ENCODE measurements at regions not wholly inside any gene's neighbourhood (a gene's known extent, or its start where the extent isn't known, plus 50 kb on each side); places are given as distances from the start of the nearest gene placed in this dataset.
"Not testable (repeated sequence)": the region's sequence is repeated elsewhere in the genome, so short reads cannot be mapped to it uniquely, and the experiment has no call there.

GRCh38 chr5:109551234-109551633 is 138.5 kb upstream of the MAN2A1 start:
- TF ChIP-seq POLR2A, POLR2AphosphoS5, TAF1 (IDR thresholded peaks at IDR 0.05; ENCODE audit: low read depth, low read length): not testable (repeated sequence)
